LNCaP clone FGC (cell line): ENCODE measurements at regions not wholly inside any gene's neighbourhood (a gene's known extent, or its start where the extent isn't known, plus 50 kb on each side); places are given as distances from the start of the nearest gene placed in this dataset.

Experiments
- DNase-seq: peaks from one replicate; pipeline ENCODE4 v3.0.0-alpha.2; 2011; ENCODE audit warnings: low read depth
- H3K4me3 ChIP-seq: 2 replicates; pipeline ENCODE4 v1.5.1; 2011; ENCODE audit warnings: mild to moderate bottlenecking, low read depth, low read length, control low read depth
- CTCF ChIP-seq: IDR thresholded peaks from 2 replicates; pipeline ENCODE4 v1.5.1; 2012; ENCODE audit warnings: mild to moderate bottlenecking; ENCODE audit not compliant: control insufficient read depth, insufficient read depth; ENCODE audit errors: extremely low read depth

DNA sequence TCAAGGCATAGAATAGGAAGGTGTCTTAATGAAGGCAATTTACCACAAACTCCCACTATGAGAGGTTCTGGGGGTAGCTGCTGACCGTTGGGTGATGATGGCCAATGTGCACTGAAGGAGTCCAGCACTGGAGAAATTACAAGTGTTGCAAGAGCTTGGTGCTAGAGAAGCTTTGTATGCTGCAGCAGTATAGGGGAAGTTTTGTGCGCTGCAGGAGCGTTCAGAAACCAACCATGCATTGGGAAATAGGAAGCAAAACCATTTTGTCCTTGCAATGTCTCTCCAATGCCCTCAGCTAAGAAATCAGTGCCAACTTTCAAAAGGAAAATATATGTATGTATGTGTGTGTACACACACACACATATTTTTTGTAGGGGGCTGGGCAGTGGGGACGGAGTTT lies 441.6 kb upstream of the NAALADL2 start:
- no peak for DNase-seq
- no peak overlapping the region for H3K4me3 ChIP-seq
- no peak for TF ChIP-seq CTCF

GRCh38 chr3:174419216-174419615 lies 439.9 kb upstream of the NAALADL2 start:
- no peak for TF ChIP-seq CTCF

DNA sequence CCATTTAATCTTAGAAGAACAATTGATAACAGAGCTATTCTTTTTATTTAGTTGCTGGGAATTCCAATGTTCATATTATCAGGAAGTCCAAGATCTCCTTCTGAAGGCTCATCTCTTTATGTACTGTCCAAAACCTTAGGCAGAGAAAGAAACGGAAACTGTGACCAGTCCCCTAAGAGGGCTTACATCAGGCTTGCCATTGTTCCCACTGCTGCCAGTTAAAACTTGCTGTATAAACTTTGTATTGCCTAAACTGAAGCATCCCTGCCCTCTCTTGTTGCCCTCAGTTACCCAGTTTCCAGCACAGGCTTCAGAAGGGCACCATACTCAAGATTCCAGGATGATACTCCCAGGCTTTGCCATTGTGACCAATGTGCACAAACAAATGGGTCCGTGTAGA lies 435.2 kb upstream of the NAALADL2 start:
- H3K4me3 ChIP-seq, result no peak overlapping the region
- no peak for TF ChIP-seq CTCF
- DNase-seq, result no peak

More at GRCh38 chr3:174419216-174419615, 439.9 kb upstream of the NAALADL2 start:
- DNase-seq, result no peak
- H3K4me3 ChIP-seq, result no peak overlapping the region

GRCh38 chr3:174424656-174425055 lies 434.5 kb upstream of the NAALADL2 start:
- H3K4me3 ChIP-seq, result no peak overlapping the region
- TF ChIP-seq CTCF, result no peak
- no peak for DNase-seq

GRCh38 chr3:174425422-174425821 lies 433.7 kb upstream of the NAALADL2 start:
- no peak for TF ChIP-seq CTCF
- no peak for DNase-seq
- H3K4me3 ChIP-seq, result no peak overlapping the region

DNA sequence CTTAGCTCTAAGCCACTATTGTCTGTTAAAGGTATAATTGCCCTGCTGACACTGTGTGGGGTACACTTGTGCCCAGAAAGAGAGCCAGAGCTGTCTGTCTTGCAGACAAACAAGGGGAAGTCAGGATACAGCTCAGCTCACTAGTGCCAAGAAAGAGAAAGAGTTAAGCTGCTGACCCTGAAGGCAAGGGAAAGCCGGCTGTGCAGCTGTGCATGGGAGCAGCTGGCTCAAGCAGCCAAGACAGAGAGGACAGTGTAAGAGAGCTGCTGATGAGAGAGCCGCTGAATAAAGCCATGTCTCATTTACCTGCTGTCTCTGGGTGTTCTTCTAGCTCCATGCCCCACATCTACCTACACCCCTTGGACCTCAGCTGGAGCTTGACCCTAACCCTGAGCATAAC lies 428.1 kb upstream of the NAALADL2 start:
- TF ChIP-seq CTCF, result no peak
- H3K4me3 ChIP-seq, result no peak overlapping the region
- DNase-seq, result no peak

GRCh38 chr3:174431717-174432116 lies 427.4 kb upstream of the NAALADL2 start:
- no peak overlapping the region for H3K4me3 ChIP-seq
- TF ChIP-seq CTCF, result no peak

More at GRCh38 chr3:174431717-174432116, 427.4 kb upstream of the NAALADL2 start:
- no peak for DNase-seq
